GM20000 (cell line): ENCODE measurements at regions not wholly inside any gene's neighbourhood (a gene's known extent, or its start where the extent isn't known, plus 50 kb on each side); places are given as distances from the start of the nearest gene placed in this dataset.

Experiments used
- DNase-seq: peaks from one replicate; pipeline ENCODE4 v3.0.0; 2012; ENCODE audit warnings: low spot score
- TF ChIP-seq, protein P1 (sequence below): IDR thresholded peaks from 2 replicates; pipeline ENCODE4 v1.5.1; 2012; ENCODE audit warnings: mild to moderate bottlenecking, control low read depth; ENCODE audit errors: extremely low read depth, missing control alignments

DNA sequence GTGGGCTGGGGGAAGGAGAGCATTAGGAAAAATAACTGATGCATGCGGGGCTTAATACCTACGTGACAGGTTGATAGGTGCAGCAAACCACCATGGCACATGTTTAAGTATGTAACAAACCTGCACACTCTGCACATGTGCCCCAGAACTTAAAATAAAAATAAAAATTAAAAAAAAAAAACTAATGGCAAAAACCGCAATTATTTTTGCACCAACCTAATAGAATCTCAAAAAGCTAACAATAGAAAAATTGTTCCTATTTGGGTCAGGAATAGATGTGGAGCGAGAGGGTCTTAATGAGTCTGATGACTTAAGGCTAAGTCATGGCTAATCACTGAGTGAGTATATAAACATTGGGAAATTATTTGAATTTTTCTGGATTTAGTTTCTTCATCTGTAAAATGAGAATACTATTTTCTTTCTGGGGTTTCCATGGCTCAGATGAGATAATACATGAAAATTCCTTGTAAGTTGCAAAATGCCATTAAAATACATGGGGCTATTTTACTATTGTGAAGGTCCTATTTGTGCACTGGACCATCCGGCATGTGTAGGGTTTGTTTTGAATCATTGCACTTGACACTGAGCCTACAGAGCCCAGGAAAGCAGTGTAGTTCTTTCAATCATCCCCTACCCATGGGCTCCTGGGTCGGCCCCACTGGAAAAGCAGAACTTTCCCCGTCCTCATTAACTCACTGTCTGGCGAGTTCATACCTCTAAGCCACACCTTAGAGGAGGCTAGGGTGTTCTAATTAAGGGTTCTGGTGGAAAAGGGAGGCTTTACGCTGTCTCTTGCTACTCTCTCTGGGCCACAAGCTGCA lies 164.1 kb upstream of the NTF3 start:
- TF ChIP-seq, protein P1, sequence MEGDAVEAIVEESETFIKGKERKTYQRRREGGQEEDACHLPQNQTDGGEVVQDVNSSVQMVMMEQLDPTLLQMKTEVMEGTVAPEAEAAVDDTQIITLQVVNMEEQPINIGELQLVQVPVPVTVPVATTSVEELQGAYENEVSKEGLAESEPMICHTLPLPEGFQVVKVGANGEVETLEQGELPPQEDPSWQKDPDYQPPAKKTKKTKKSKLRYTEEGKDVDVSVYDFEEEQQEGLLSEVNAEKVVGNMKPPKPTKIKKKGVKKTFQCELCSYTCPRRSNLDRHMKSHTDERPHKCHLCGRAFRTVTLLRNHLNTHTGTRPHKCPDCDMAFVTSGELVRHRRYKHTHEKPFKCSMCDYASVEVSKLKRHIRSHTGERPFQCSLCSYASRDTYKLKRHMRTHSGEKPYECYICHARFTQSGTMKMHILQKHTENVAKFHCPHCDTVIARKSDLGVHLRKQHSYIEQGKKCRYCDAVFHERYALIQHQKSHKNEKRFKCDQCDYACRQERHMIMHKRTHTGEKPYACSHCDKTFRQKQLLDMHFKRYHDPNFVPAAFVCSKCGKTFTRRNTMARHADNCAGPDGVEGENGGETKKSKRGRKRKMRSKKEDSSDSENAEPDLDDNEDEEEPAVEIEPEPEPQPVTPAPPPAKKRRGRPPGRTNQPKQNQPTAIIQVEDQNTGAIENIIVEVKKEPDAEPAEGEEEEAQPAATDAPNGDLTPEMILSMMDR: no peak
- DNase-seq: no peak

DNA sequence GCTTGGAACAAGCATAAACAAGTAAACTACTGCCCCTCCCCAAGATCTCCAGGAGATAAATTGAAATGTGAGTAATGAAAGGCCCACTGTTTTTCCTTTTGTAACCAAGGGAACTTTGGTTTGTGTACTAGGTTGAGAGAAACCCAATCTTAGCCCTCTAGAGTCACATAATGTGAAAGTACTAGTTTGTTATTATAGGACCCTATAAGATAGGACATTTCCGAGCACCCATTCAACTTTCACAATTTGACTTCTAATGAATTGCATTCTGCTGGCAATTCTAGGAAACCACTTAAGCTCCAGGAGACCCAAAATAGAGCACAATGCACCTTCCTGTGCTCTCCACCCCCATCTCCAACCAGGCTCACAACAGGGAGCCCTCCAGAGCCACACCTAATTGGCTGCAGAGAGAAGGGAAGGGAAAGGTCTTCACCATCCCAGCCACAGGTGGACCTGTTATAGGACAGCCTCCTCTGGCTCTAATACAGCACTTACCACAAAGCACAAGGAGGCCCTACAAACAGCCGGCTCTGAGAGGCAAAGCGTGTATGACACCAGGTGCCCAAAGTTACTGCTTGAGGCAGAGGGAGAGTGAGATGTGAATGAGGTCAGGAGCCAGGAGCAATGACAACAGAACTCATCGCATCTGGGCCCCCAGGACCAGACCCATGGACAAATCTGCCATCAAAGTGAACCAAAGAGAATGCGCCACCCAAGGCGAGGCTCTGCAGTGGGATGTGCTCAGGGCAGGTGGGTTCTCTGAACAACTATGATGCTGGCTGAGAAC lies 163.3 kb upstream of the NTF3 start:
- TF ChIP-seq, protein P1: no peak
- no peak for DNase-seq

DNA sequence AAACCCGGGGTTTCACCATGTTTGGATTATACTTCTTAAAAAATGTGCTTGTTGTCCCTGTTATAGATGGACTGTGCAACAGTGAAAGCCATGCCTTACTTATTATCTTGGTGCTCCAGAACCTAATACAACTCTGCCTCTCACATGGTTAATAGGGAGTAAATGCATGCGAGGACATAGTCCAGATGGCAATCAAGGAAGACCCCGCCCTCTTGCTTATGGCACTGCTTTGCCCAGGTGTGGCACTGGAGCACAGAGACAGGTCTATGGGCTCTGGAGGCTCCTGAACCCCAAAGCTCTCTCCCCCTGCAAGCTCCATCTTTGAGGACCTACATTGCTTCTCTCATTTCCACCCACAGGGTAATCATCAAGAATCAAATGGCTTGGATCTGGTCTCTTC lies 162.1 kb upstream of the NTF3 start:
- TF ChIP-seq, protein P1: no peak
- DNase-seq: no peak

DNA sequence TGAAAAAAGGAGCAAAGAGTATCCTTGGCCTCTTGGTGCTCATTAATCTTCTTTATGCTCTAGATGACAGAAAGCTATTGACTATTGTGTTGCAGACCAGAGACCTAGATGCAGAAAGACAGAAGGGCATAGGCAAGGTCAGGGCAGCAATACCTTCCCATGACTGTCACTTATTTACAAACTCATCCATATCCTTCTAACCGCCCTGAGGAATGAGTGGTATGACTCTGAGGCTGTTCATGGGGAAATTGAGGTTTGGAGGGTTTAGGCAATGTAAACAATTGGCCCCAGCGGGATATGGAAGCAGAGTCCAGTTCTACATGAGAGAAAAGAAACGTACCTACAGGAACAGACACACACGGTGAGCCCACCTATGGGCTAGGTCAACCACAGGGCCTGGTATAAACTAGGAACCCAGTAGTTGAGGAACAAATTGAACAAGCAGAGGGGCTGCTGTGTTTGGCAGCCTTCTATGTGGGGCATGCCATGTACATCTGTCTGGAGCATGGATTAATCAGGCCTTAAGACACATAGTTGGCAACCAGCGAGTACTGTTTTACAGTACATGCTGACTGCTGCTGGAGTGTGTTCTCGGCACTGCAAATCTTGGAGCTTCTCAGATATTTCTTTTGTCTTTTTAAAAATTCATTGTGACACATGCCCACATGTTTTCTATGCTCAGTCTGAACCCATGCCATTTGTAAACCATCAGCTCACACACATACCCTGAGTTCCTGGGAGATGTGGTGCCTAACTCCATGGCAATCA lies 159.7 kb upstream of the NTF3 start:
- DNase-seq: no peak
- TF ChIP-seq, protein P1: no peak

DNA sequence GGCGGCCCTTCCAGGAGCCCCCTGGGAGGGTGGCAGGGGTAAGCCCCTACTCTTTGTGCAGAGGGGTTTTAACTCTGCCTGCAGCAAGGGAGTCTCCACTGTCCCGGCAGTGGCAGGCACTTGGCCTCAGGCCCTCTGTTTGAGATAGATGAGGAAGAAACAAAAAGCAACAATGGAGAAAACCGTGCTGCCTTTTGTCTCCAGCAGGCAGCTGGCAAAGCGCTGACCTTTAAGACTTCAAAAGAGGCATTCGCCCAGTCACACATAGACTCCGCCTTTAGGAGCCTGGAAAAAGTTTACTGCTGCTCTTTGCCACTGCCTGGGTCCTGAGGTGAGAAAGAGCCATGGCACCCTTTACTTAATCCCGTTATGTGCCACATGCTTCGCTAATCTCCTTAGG lies 158.2 kb upstream of the NTF3 start:
- TF ChIP-seq, protein P1: no peak
- no peak for DNase-seq

DNA sequence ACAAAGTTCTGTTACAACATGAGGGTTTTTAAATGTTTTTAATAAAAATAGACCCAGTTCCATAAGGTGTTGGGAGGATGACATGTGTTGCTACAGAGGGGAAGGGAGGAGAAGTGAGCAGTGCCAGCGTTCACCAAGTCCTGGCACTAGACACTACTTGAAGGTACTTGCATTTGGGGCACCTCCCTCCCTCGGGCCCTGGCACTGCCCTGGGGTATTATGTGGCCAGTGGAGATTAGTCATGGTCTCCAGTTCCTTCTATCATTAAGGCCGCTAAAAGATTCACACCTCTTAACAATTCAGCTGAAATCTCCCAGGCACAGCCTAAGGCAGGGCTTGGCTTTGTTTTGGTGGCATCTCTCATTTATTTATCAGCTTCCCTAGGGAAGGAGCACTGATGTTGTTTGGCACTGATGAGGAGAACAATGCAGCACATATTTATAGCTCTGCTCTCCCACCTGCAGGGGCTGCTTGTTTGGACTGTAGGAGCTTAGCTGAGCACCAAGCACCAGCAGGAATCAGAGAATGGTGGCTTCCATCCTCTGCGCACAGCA lies 155.5 kb upstream of the NTF3 start:
- DNase-seq: no peak
- TF ChIP-seq, protein P1: no peak
